GM12872 (cell line): ENCODE measurements at regions not wholly inside any gene's neighbourhood (a gene's known extent, or its start where the extent isn't known, plus 50 kb on each side); places are given as distances from the start of the nearest gene placed in this dataset.

Experiments
- TF ChIP-seq, protein P1 (sequence below): IDR thresholded peaks from 3 replicates; pipeline ENCODE4 v1.5.1; 2011; ENCODE audit warnings: low read depth, mild to moderate bottlenecking, low read length, moderate library complexity; ENCODE audit not compliant: insufficient read depth

DNA sequence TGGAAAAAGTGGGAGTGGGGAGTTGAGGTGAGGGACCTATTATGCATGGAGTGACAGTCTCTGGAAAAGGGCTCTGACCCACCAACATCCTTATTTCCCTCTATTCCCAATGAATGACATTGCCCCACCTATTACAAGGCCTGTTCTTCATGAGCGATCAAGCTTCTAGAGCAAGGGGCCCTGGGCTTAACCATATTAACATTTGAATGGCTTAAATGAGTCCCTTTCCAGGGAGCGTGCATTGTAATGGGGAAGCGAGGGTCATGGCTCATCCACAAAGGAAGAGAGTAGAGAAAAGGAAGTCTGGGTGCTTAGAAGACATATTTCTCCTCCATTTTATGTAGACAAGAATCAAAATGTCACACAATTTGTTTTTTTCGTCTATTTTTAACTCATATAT is 255.5 kb downstream of the CAAP1 start:
- TF ChIP-seq, protein P1, sequence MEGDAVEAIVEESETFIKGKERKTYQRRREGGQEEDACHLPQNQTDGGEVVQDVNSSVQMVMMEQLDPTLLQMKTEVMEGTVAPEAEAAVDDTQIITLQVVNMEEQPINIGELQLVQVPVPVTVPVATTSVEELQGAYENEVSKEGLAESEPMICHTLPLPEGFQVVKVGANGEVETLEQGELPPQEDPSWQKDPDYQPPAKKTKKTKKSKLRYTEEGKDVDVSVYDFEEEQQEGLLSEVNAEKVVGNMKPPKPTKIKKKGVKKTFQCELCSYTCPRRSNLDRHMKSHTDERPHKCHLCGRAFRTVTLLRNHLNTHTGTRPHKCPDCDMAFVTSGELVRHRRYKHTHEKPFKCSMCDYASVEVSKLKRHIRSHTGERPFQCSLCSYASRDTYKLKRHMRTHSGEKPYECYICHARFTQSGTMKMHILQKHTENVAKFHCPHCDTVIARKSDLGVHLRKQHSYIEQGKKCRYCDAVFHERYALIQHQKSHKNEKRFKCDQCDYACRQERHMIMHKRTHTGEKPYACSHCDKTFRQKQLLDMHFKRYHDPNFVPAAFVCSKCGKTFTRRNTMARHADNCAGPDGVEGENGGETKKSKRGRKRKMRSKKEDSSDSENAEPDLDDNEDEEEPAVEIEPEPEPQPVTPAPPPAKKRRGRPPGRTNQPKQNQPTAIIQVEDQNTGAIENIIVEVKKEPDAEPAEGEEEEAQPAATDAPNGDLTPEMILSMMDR = no peak

GRCh38 chr9:26613851-26614350 is 278.7 kb downstream of the CAAP1 start:
- TF ChIP-seq, protein P1 = peak; percentile 29; the same call in 1 of the 3 replicates

DNA sequence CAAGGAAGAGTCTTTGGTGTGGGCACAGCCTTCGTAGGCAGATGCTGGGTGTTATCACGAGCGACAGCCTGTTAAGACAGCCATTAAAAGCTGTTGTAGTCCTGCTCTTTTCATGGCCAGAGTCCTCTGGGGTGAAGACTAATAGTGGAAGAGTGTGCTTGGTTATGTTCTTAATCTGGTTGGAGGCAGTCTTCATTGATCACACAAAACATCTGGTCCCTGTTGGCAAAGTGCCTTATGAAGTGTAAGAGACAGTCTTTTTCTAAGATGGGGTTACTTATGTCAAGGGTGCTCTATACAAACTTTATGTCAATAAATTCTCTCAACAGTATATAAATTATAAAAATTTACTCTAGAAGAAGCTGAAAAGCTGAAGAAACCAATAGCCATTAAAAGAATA is 280.4 kb downstream of the CAAP1 start:
- TF ChIP-seq, protein P1 = no peak

DNA sequence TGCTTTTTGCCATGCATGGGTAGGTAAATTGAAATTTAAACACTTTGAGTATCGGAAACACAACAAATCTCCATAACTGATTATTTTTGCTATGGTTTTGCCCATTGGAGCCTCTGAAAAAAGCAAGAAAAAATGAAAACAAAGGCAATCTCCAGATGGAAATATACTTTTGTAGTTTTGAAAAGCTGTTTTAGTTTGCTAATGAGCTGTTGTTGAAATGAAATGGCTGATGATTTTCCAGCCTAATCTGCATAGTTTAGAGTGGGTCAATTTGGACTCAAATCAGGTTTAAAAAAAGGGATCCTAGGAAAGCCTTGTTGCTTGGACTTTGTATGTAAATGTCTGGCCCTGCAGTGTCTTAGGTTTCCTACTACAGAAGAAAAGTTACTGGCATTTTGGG is 285.8 kb downstream of the CAAP1 start:
- TF ChIP-seq, protein P1 = no peak

DNA sequence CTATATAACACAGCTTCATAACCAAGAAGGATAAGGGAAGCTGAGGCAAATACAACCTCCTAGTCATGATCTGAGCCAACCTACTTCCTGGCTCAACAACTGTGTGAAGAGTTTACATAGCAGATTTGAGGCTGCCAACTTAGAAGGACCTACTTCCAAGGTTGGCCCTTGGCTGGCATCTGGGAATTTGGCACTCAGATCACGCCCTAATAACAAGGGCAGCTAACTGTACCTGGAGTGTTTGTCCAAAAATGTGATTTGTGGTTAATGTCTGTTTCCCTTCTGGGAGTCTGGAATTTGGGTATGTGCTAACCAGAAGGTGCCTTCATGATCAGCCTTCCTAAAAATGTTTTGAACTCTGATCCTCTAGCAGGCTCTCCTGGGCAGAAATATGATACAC is 287.2 kb downstream of the CAAP1 start:
- TF ChIP-seq, protein P1 = no peak

- TF ChIP-seq, protein P1 = no peak
These were observed 288.4 kb downstream of the CAAP1 start for GRCh38 chr9:26604076-26604662.

GRCh38 chr9:26603617-26604016 is 289.0 kb downstream of the CAAP1 start:
- TF ChIP-seq, protein P1 = no peak
